Mammary epithelial cell (primary cell): ENCODE measurements at regions not wholly inside any gene's neighbourhood (a gene's known extent, or its start where the extent isn't known, plus 50 kb on each side); places are given as distances from the start of the nearest gene placed in this dataset.

Experiments
- EZH2 ChIP-seq: IDR thresholded peaks from 2 replicates; pipeline ENCODE4 v1.6.1; 2012; ENCODE audit warnings: low read length, inconsistent platforms, borderline replicate concordance
- TF ChIP-seq, protein P1 (sequence below), 2 donors: IDR thresholded peaks in 1 of 2; conservative IDR thresholded peaks in 1 of 2; 2 replicates each; pipeline ENCODE4 v1.5.1; 2011 to 2012; ENCODE audit warnings: inconsistent platforms in 2 of 2, low read length in 2 of 2, mild to moderate bottlenecking in 2 of 2, control low read depth in 1 of 2, low read depth in 1 of 2; ENCODE audit not compliant: insufficient read depth in 1 of 2; ENCODE audit errors: extremely low read depth in 1 of 2

DNA sequence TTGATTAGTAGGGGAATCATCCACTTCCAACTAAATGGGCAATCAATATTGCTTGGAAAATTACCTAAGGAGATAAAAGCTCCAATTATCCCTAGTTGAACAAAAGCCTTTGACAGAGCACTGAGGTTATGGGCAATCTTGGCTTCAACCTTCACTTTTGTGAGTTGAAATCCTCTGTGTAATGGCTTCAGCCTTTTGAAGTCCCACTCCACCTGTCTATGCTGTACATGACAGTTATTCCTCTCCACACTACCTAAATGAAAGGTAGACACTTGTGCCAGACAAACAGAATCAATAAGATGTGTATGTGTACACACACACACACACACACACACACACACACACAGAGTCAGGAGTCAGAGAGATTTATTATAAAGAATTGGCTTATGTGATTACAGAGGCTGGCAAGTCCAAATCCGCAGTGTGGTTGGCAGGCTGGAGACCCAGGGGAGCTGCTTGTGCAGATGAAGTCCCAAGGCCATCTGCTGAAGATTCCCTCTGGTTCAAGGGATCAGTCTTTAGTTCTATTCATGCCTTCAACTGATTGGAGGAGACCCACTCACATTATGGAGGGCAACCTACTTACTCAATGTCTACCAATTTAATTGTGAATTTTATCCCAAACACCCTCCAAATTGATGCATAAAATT, 164.8 kb upstream of the CDC14C start:
- TF ChIP-seq, protein P1, sequence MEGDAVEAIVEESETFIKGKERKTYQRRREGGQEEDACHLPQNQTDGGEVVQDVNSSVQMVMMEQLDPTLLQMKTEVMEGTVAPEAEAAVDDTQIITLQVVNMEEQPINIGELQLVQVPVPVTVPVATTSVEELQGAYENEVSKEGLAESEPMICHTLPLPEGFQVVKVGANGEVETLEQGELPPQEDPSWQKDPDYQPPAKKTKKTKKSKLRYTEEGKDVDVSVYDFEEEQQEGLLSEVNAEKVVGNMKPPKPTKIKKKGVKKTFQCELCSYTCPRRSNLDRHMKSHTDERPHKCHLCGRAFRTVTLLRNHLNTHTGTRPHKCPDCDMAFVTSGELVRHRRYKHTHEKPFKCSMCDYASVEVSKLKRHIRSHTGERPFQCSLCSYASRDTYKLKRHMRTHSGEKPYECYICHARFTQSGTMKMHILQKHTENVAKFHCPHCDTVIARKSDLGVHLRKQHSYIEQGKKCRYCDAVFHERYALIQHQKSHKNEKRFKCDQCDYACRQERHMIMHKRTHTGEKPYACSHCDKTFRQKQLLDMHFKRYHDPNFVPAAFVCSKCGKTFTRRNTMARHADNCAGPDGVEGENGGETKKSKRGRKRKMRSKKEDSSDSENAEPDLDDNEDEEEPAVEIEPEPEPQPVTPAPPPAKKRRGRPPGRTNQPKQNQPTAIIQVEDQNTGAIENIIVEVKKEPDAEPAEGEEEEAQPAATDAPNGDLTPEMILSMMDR (conservative IDR thresholded peaks at IDR 0.05 in 1 of 2, IDR thresholded peaks at IDR 0.05 in 1 of 2; ENCODE audit: extremely low read depth in 1 of 2, insufficient read depth in 1 of 2, low read depth in 1 of 2, low read length in 2 of 2): no peak
- no peak for TF ChIP-seq EZH2
